K562 (cell line): ENCODE measurements at regions not wholly inside any gene's neighbourhood (a gene's known extent, or its start where the extent isn't known, plus 50 kb on each side); places are given as distances from the start of the nearest gene placed in this dataset.

Experiments used
- ATAC-seq: fragments of 200-7000 bp; cut with Tn5 transposase; 3 replicates; pipeline ENCODE4 v1.9.1; 2020; ENCODE audit warnings: moderate library complexity
- BruUV-seq: library from RNA; stranded (reverse); fragments of 400-500 nt; replicated peaks from 2 replicates; lab custom pipeline; 2021; lab: Mats Ljungman, UMichigan
- CTCF ChIA-PET: fragments of 300-600 bp; formaldehyde crosslinking; extraction: SDS; loops from one replicate; lab custom pipeline; 2021; ENCODE audit warnings: low intra/inter-chr PET ratio; lab: Yijun Ruan, JAX
- POLR2A ChIA-PET: fragments of 300-600, 350-650 bp; sonication (Branson Sonifier 250); formaldehyde crosslinking; extraction: SDS; loops from one replicate; lab custom pipeline; 2021; ENCODE audit warnings: antibody characterized with exemption, inconsistent platforms; lab: Yijun Ruan, JAX
- DNase-seq, 4 experiments: peaks; one replicate each; pipeline versions ENCODE4 v3.0.0 to v3.0.0-alpha.2; 2011 to 2018; ENCODE audit warnings: low spot score in 3 of 4, mixed read lengths in 3 of 4; ENCODE audit errors: extremely low read depth in 1 of 4
- FAIRE-seq: peaks from 2 replicates; lab custom pipeline; 2011; peaks lifted over from hg19 to GRCh38; lab: Jason Lieb, UNC
- H2AFZ ChIP-seq: 2 replicates; pipeline ENCODE4 v1.6.0; 2011; ENCODE audit warnings: low read depth, low read length, control low read depth, inconsistent platforms
- H3K27ac ChIP-seq: fragments of 200-600 bp; 3 replicates; pipeline ENCODE4 v1.8.0; 2011; ENCODE audit warnings: low read depth, mild to moderate bottlenecking, control low read depth, inconsistent platforms, low read length, moderate library complexity, mixed read lengths; ENCODE audit errors: extremely low read depth
- H3K27me3 ChIP-seq, 2 experiments: fragments of 300-600 bp in 1 of 2; 2 replicates in 1 of 2; 3 replicates in 1 of 2; pipeline versions ENCODE4 v1.6.0 to v1.8.0; 2011; ENCODE audit warnings: inconsistent platforms in 2 of 2, low read length in 2 of 2, mild to moderate bottlenecking in 1 of 2, mixed read lengths in 1 of 2, moderate library complexity in 1 of 2; ENCODE audit not compliant: control insufficient read depth in 2 of 2, insufficient read depth in 2 of 2
- H3K36me3 ChIP-seq: fragments of 300-600 bp; 3 replicates; pipeline ENCODE4 v1.8.0; 2011; ENCODE audit warnings: mild to moderate bottlenecking, low read length, inconsistent platforms; ENCODE audit not compliant: control insufficient read depth, insufficient read depth
- H3K4me1 ChIP-seq, 2 experiments: fragments of 200-600 bp in 1 of 2; replicated peaks in 1 of 2; 2 replicates in 1 of 2; 3 replicates in 1 of 2; pipeline versions ENCODE4 v1.5.1 to v1.8.0; 2011; ENCODE audit warnings: inconsistent platforms in 2 of 2, low read length in 2 of 2, mild to moderate bottlenecking in 1 of 2, mixed read lengths in 1 of 2, moderate library complexity in 1 of 2; ENCODE audit not compliant: control insufficient read depth in 2 of 2, insufficient read depth in 2 of 2
- H3K4me2 ChIP-seq: 2 replicates; pipeline ENCODE4 v1.6.1; 2011; ENCODE audit warnings: low read length, control low read depth, inconsistent platforms, mixed read lengths; ENCODE audit not compliant: insufficient read depth
- H3K4me3 ChIP-seq: fragments of 200-600 bp; sonication (generic), shearing (Covaris generic); 2 replicates; pipeline ENCODE4 v1.5.1; 2016; ENCODE audit warnings: control low read depth, inconsistent platforms
- H3K79me2 ChIP-seq: fragments of 200-600 bp; 3 replicates; pipeline ENCODE4 v1.8.0; 2011; ENCODE audit warnings: low read length, inconsistent platforms; ENCODE audit not compliant: control insufficient read depth, insufficient read depth
- H3K9ac ChIP-seq, 2 experiments: 2 replicates each; pipeline versions ENCODE4 v1.6.0 to v1.6.1; 2011; ENCODE audit warnings: low read depth in 2 of 2, low read length in 2 of 2, control low read depth in 1 of 2, inconsistent platforms in 1 of 2, mild to moderate bottlenecking in 1 of 2, mixed read lengths in 1 of 2; ENCODE audit not compliant: insufficient read depth in 1 of 2
- H3K9me1 ChIP-seq: one replicate; pipeline ENCODE4 v1.6.0; 2011; ENCODE audit warnings: inconsistent platforms, mild to moderate bottlenecking, low read length, moderate library complexity; ENCODE audit not compliant: control insufficient read depth, insufficient read depth
- H3K9me3 ChIP-seq: replicated peaks from 2 replicates; pipeline ENCODE4 v1.5.1; 2011; ENCODE audit warnings: low read depth, low read length, inconsistent platforms; ENCODE audit not compliant: control insufficient read depth, insufficient read depth
- H4K20me1 ChIP-seq: replicated peaks from 2 replicates; pipeline ENCODE4 v1.6.1; 2011; ENCODE audit warnings: low read length, inconsistent platforms, mixed read lengths; ENCODE audit not compliant: control insufficient read depth, insufficient read depth
- GTF2B ChIP-seq: IDR thresholded peaks from 2 replicates; pipeline ENCODE4 v1.6.1; 2011; ENCODE audit not compliant: insufficient read length; ENCODE audit errors: extremely low read depth
- HNRNPK ChIP-seq: fragments of 200-400 bp; formaldehyde crosslinking; IDR thresholded peaks from one replicate; pipeline ENCODE4 v1.6.1; 2018; ENCODE audit warnings: mild to moderate bottlenecking, low read depth, low read length; ENCODE audit not compliant: poor library complexity, severe bottlenecking
- NFE2 ChIP-seq: IDR thresholded peaks from 2 replicates; pipeline ENCODE4 v1.6.1; 2014; ENCODE audit warnings: antibody characterized with exemption, low read depth
- SMC3 ChIP-seq: conservative IDR thresholded peaks from 2 replicates; pipeline ENCODE4 v1.6.1; 2011; ENCODE audit warnings: low read depth, low read length, improper control_type of control experiment; ENCODE audit not compliant: insufficient read depth
- TFAP4 ChIP-seq: sonication (generic); formaldehyde crosslinking; IDR thresholded peaks from 2 replicates; pipeline ENCODE4 v1.8.0; 2022; ENCODE audit warnings: missing genetic modification reagents, mild to moderate bottlenecking, moderate library complexity, borderline replicate concordance
- VEZF1 ChIP-seq: fragments of 200-800 bp; sonication (Bioruptor generic); IDR thresholded peaks from 2 replicates; pipeline ENCODE4 v1.6.1; 2017; ENCODE audit warnings: missing genetic modification characterization, missing compliant biosample characterization
- ZNF253 ChIP-seq: fragments of 250-450 bp; sonication (Bioruptor Pico); conservative IDR thresholded peaks from 2 replicates; pipeline ENCODE4 v1.6.1; 2021; ENCODE audit warnings: mild to moderate bottlenecking
- WGBS: fragments of 100-300 bp; shearing (Covaris generic); methylation state at CpG from one replicate; pipeline ENCODE4 v1.1.6; 2016; ENCODE audit warnings: low coverage, mixed read lengths; ENCODE audit not compliant: insufficient coverage; ENCODE audit errors: missing lambda C conversion rate; 5-methylcytosine and 5-hydroxymethylcytosine counted together
- in situ Hi-C: fragments of 300-500 bp; cut with MboI; formaldehyde crosslinking; loops from 4 replicates; pipeline ENCODE4 v1.15.0; 2018; ENCODE audit warnings: inconsistent platforms, mixed read lengths
- intact Hi-C: fragments of 100-400 bp; cut with micrococcal nuclease; formaldehyde crosslinking; loops from 2 replicates; pipeline ENCODE4 v1.14.2; 2022
- TF ChIP-seq, protein P1 (sequence below): fragments of 200-600 bp; sonication (generic); IDR thresholded peaks from one replicate; pipeline ENCODE4 v1.6.1; 2012; ENCODE audit warnings: mild to moderate bottlenecking, low read depth, low read length, inconsistent platforms

GRCh38 chr9:11135851-11136250 lies 523.0 kb upstream of the PTPRD start:
- BruUV-seq = no TSS peak
- Histone ChIP-seq H3K4me2 (no peak overlapping the region), H3K79me2 (no peaks in the 10 kb centered on the region), H3K27me3 (no peaks in the 10 kb centered on the region), H3K4me1 (no peaks in the 10 kb centered on the region), H3K9ac (no peak overlapping the region), H3K9me3 (no peaks in the 10 kb centered on the region), H2AFZ (no peak overlapping the region), H3K27ac (no peak overlapping the region), H3K9me1 (no peaks in the 10 kb centered on the region), H3K36me3 (no peaks in the 10 kb centered on the region), H4K20me1 (no peaks in the 10 kb centered on the region), H3K4me3 (no peak overlapping the region)
- in situ Hi-C loops = no loop called here
- FAIRE-seq = no peak
- POLR2A ChIA-PET = no interaction called here
- intact Hi-C loops = no loop called here
- DNase-seq = no peak
- CTCF ChIA-PET = no interaction called here
- 0% methylated on average over 3 of the region's 3 CpGs for WGBS
- no peak for ATAC-seq
- TF ChIP-seq, protein P1, sequence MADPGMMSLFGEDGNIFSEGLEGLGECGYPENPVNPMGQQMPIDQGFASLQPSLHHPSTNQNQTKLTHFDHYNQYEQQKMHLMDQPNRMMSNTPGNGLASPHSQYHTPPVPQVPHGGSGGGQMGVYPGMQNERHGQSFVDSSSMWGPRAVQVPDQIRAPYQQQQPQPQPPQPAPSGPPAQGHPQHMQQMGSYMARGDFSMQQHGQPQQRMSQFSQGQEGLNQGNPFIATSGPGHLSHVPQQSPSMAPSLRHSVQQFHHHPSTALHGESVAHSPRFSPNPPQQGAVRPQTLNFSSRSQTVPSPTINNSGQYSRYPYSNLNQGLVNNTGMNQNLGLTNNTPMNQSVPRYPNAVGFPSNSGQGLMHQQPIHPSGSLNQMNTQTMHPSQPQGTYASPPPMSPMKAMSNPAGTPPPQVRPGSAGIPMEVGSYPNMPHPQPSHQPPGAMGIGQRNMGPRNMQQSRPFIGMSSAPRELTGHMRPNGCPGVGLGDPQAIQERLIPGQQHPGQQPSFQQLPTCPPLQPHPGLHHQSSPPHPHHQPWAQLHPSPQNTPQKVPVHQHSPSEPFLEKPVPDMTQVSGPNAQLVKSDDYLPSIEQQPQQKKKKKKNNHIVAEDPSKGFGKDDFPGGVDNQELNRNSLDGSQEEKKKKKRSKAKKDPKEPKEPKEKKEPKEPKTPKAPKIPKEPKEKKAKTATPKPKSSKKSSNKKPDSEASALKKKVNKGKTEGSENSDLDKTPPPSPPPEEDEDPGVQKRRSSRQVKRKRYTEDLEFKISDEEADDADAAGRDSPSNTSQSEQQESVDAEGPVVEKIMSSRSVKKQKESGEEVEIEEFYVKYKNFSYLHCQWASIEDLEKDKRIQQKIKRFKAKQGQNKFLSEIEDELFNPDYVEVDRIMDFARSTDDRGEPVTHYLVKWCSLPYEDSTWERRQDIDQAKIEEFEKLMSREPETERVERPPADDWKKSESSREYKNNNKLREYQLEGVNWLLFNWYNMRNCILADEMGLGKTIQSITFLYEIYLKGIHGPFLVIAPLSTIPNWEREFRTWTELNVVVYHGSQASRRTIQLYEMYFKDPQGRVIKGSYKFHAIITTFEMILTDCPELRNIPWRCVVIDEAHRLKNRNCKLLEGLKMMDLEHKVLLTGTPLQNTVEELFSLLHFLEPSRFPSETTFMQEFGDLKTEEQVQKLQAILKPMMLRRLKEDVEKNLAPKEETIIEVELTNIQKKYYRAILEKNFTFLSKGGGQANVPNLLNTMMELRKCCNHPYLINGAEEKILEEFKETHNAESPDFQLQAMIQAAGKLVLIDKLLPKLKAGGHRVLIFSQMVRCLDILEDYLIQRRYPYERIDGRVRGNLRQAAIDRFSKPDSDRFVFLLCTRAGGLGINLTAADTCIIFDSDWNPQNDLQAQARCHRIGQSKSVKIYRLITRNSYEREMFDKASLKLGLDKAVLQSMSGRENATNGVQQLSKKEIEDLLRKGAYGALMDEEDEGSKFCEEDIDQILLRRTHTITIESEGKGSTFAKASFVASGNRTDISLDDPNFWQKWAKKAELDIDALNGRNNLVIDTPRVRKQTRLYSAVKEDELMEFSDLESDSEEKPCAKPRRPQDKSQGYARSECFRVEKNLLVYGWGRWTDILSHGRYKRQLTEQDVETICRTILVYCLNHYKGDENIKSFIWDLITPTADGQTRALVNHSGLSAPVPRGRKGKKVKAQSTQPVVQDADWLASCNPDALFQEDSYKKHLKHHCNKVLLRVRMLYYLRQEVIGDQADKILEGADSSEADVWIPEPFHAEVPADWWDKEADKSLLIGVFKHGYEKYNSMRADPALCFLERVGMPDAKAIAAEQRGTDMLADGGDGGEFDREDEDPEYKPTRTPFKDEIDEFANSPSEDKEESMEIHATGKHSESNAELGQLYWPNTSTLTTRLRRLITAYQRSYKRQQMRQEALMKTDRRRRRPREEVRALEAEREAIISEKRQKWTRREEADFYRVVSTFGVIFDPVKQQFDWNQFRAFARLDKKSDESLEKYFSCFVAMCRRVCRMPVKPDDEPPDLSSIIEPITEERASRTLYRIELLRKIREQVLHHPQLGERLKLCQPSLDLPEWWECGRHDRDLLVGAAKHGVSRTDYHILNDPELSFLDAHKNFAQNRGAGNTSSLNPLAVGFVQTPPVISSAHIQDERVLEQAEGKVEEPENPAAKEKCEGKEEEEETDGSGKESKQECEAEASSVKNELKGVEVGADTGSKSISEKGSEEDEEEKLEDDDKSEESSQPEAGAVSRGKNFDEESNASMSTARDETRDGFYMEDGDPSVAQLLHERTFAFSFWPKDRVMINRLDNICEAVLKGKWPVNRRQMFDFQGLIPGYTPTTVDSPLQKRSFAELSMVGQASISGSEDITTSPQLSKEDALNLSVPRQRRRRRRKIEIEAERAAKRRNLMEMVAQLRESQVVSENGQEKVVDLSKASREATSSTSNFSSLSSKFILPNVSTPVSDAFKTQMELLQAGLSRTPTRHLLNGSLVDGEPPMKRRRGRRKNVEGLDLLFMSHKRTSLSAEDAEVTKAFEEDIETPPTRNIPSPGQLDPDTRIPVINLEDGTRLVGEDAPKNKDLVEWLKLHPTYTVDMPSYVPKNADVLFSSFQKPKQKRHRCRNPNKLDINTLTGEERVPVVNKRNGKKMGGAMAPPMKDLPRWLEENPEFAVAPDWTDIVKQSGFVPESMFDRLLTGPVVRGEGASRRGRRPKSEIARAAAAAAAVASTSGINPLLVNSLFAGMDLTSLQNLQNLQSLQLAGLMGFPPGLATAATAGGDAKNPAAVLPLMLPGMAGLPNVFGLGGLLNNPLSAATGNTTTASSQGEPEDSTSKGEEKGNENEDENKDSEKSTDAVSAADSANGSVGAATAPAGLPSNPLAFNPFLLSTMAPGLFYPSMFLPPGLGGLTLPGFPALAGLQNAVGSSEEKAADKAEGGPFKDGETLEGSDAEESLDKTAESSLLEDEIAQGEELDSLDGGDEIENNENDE = no peak
- TF ChIP-seq NFE2 (no peak), HNRNPK (no peak), VEZF1 (CRISPR knock-in tag) (no peak), TFAP4 (CRISPR knock-in tag) (no peak), SMC3 (no peak), ZNF253 (no peak), GTF2B (no peak)
